ENCODE measurements at regions not wholly inside any gene's neighbourhood (a gene's known extent, or its start where the extent isn't known, plus 50 kb on each side); places are given as distances from the start of the nearest gene placed in this dataset.

- TF ChIP-seq CTCF (IDR thresholded peaks at IDR 0.05) (no peak), ZFX (IDR thresholded peaks at IDR 0.05; ENCODE audit: borderline replicate concordance) (no peak)
These were observed 691.3 kb upstream of the NR2F2 start for GRCh38 chr15:95639208-95639607.

Data from 22Rv1 (cell line).